H9 (cell line): ENCODE measurements at regions not wholly inside any gene's neighbourhood (a gene's known extent, or its start where the extent isn't known, plus 50 kb on each side); places are given as distances from the start of the nearest gene placed in this dataset.
"Not testable (repeated sequence)": the region's sequence is repeated elsewhere in the genome, so short reads cannot be mapped to it uniquely, and the experiment has no call there.

Experiments
- DNase-seq: peaks from one replicate; pipeline ENCODE4 v3.0.0-alpha.2; 2017
- H2AFZ ChIP-seq: one replicate; pipeline ENCODE4 v1.6.1; 2013; ENCODE audit warnings: mild to moderate bottlenecking, low read length, control low read depth, moderate library complexity
- H2AK5ac ChIP-seq: 2 replicates; pipeline ENCODE4 v1.6.1; 2013; ENCODE audit warnings: low read length, control low read depth, mixed read lengths; ENCODE audit not compliant: insufficient read length
- H2BK120ac ChIP-seq: one replicate; pipeline ENCODE4 v1.6.1; 2013; ENCODE audit warnings: low read depth, mild to moderate bottlenecking, low read length, control low read depth, inconsistent platforms; ENCODE audit not compliant: poor library complexity, severe bottlenecking
- H2BK12ac ChIP-seq: 2 replicates; pipeline ENCODE4 v1.6.1; 2013; ENCODE audit warnings: low read length, control low read depth, mixed read lengths, low read depth; ENCODE audit not compliant: insufficient read length
- H2BK15ac ChIP-seq: 2 replicates; pipeline ENCODE4 v1.6.1; 2013; ENCODE audit warnings: low read depth, low read length, control low read depth
- H2BK20ac ChIP-seq: one replicate; pipeline ENCODE4 v1.6.1; 2013; ENCODE audit warnings: low read depth, mild to moderate bottlenecking, low read length, control low read depth, inconsistent platforms; ENCODE audit not compliant: poor library complexity, severe bottlenecking
- H2BK5ac ChIP-seq: 2 replicates; pipeline ENCODE4 v1.6.1; 2013; ENCODE audit warnings: low read length, control low read depth, mixed read lengths; ENCODE audit not compliant: insufficient read length
- H3K14ac ChIP-seq: 2 replicates; pipeline ENCODE4 v1.6.1; 2013; ENCODE audit warnings: low read length, control low read depth; ENCODE audit not compliant: insufficient read depth
- H3K18ac ChIP-seq: 2 replicates; pipeline ENCODE4 v1.6.1; 2013; ENCODE audit warnings: low read depth, mild to moderate bottlenecking, mixed read lengths, low read length, control low read depth; ENCODE audit not compliant: insufficient read length
- H3K23ac ChIP-seq: 2 replicates; pipeline ENCODE4 v1.6.1; 2013; ENCODE audit warnings: low read length, control low read depth, mixed read lengths, low read depth; ENCODE audit not compliant: insufficient read length
- H3K23me2 ChIP-seq: 2 replicates; pipeline ENCODE4 v1.6.1; 2013; ENCODE audit warnings: low read depth, mild to moderate bottlenecking, mixed read lengths, low read length, control low read depth; ENCODE audit not compliant: insufficient read length, poor library complexity, severe bottlenecking
- H3K27ac ChIP-seq: 2 replicates; pipeline ENCODE4 v1.5.1; 2013; ENCODE audit warnings: low read length, control low read depth, mixed read lengths, low read depth; ENCODE audit not compliant: insufficient read length
- H3K27me3 ChIP-seq: 2 replicates; pipeline ENCODE4 v1.6.1; 2013; ENCODE audit warnings: low read length, control low read depth, inconsistent platforms; ENCODE audit not compliant: insufficient read depth
- H3K4ac ChIP-seq: 2 replicates; pipeline ENCODE4 v1.6.1; 2013; ENCODE audit warnings: low read depth, mild to moderate bottlenecking, control low read depth, inconsistent platforms, low read length, moderate library complexity
- H3K4me1 ChIP-seq: 2 replicates; pipeline ENCODE4 v1.6.1; 2013; ENCODE audit warnings: low read length, control low read depth, inconsistent platforms; ENCODE audit not compliant: insufficient read depth
- H3K4me2 ChIP-seq: 2 replicates; pipeline ENCODE4 v1.6.1; 2013; ENCODE audit warnings: low read length, control low read depth, mixed read lengths; ENCODE audit not compliant: insufficient read length, insufficient read depth
- H3K56ac ChIP-seq: 2 replicates; pipeline ENCODE4 v1.6.1; 2013; ENCODE audit warnings: low read depth, mild to moderate bottlenecking, mixed read lengths, low read length, control low read depth; ENCODE audit not compliant: insufficient read length
- H3K79me1 ChIP-seq: 2 replicates; pipeline ENCODE4 v1.6.1; 2013; ENCODE audit warnings: low read depth, mild to moderate bottlenecking, moderate library complexity, low read length, control low read depth, inconsistent platforms; ENCODE audit not compliant: insufficient read depth, poor library complexity, severe bottlenecking
- H3K79me2 ChIP-seq: 2 replicates; pipeline ENCODE4 v1.6.1; 2013; ENCODE audit warnings: low read length, control low read depth, inconsistent platforms; ENCODE audit not compliant: insufficient read depth
- H3K9ac ChIP-seq: 2 replicates; pipeline ENCODE4 v1.6.1; 2013; ENCODE audit warnings: low read length, control low read depth, mixed read lengths; ENCODE audit not compliant: insufficient read length; ENCODE audit errors: extremely low read depth
- H3K9me3 ChIP-seq: one replicate; pipeline ENCODE4 v1.6.1; 2013; ENCODE audit warnings: low read depth, low read length, inconsistent platforms; ENCODE audit not compliant: control insufficient read depth
- H3T11ph ChIP-seq: one replicate; pipeline ENCODE4 v1.6.1; 2013; ENCODE audit warnings: mild to moderate bottlenecking, low read length, control low read depth, inconsistent platforms
- H4K20me1 ChIP-seq: one replicate; pipeline ENCODE4 v1.6.1; 2013; ENCODE audit not compliant: control insufficient read depth, insufficient read length, insufficient read depth
- H4K5ac ChIP-seq: 2 replicates; pipeline ENCODE4 v1.6.1; 2013; ENCODE audit warnings: low read depth, mild to moderate bottlenecking, mixed read lengths, low read length, control low read depth; ENCODE audit not compliant: insufficient read length
- H4K8ac ChIP-seq: replicated peaks from 2 replicates; pipeline ENCODE4 v1.6.1; 2013; ENCODE audit warnings: low read length, control low read depth, mixed read lengths, low read depth; ENCODE audit not compliant: insufficient read length
- H4K91ac ChIP-seq: 2 replicates; pipeline ENCODE4 v1.6.1; 2013; ENCODE audit warnings: low read depth, mild to moderate bottlenecking, moderate library complexity, mixed read lengths, low read length, control low read depth; ENCODE audit not compliant: insufficient read length
- H3K27ac Mint-ChIP-seq, 3 experiments: 2 replicates in 2 of 3; 3 replicates in 1 of 3; pipeline ENCODE4 v1.8.0; 2020 to 2021; ENCODE audit warnings: mixed read lengths in 3 of 3, mild to moderate bottlenecking in 1 of 3, moderate library complexity in 1 of 3
- H3K27me3 Mint-ChIP-seq: 2 replicates; pipeline ENCODE4 v1.8.0; 2021; ENCODE audit warnings: low read depth, mild to moderate bottlenecking, moderate library complexity, mixed read lengths
- H3K36me3 Mint-ChIP-seq, 3 experiments: 2 replicates in 2 of 3; 3 replicates in 1 of 3; pipeline ENCODE4 v1.8.0; 2020 to 2021; ENCODE audit warnings: low read depth in 3 of 3, mixed read lengths in 3 of 3; ENCODE audit not compliant: insufficient read depth in 1 of 3
- H3K4me1 Mint-ChIP-seq, 2 experiments: 2 replicates each; pipeline ENCODE4 v1.8.0; 2020; ENCODE audit warnings: mixed read lengths in 2 of 2
- H3K4me3 Mint-ChIP-seq, 2 experiments: 2 replicates in 1 of 2; 3 replicates in 1 of 2; pipeline ENCODE4 v1.8.0; 2020 to 2021; ENCODE audit warnings: mild to moderate bottlenecking in 2 of 2, mixed read lengths in 2 of 2, moderate library complexity in 1 of 2
- H3K9me3 Mint-ChIP-seq, 2 experiments: 2 replicates in 1 of 2; 3 replicates in 1 of 2; pipeline ENCODE4 v1.8.0; 2020; ENCODE audit warnings: mild to moderate bottlenecking in 2 of 2, mixed read lengths in 2 of 2, moderate library complexity in 1 of 2
- CTCF ChIP-seq: fragments of 200-600 bp; sonication (generic); conservative IDR thresholded peaks from 3 replicates; pipeline ENCODE4 v1.8.0; 2021; ENCODE audit warnings: antibody characterized with exemption, mild to moderate bottlenecking
- WGBS: extraction: QIAGEN DNeasy Blood & Tissue Kit; methylation state at CpG from one replicate; pipeline ENCODE4 v1.1.7; 2013; ENCODE audit warnings: missing lambda C conversion rate, low lambda C conversion rate, mixed read lengths; ENCODE audit not compliant: insufficient read length; ENCODE audit errors: extremely low coverage; 5-methylcytosine and 5-hydroxymethylcytosine counted together

- no peak for TF ChIP-seq CTCF
- Histone ChIP-seq H3T11ph (no peak overlapping the region), H3K9me3 (no peaks in the 10 kb centered on the region), H2BK5ac (no peak overlapping the region), H4K20me1 (no peaks in the 10 kb centered on the region), H3K4me2 (no peak overlapping the region), H3K14ac (no peak overlapping the region), H2BK120ac (no peak overlapping the region), H3K9ac (no peak overlapping the region), H3K23ac (no peak overlapping the region), H3K79me1 (no peaks in the 10 kb centered on the region), H3K27me3 (no peaks in the 10 kb centered on the region), H3K4me1 (no peaks in the 10 kb centered on the region), H2AFZ (no peak overlapping the region), H4K91ac (no peak overlapping the region), H2BK15ac (no peak overlapping the region), H4K8ac (no peak overlapping the region), H3K56ac (no peak overlapping the region), H3K23me2 (no peaks in the 10 kb centered on the region), H3K79me2 (no peaks in the 10 kb centered on the region), H2BK12ac (no peak overlapping the region), H3K18ac (no peak overlapping the region), H3K4ac (no peak overlapping the region), H4K5ac (no peak overlapping the region), H2AK5ac (no peak overlapping the region), H3K27ac (no peak overlapping the region), H2BK20ac (no peak overlapping the region)
- Mint-ChIP-seq H3K27ac (no peak overlapping the region), H3K4me3 (no peak overlapping the region), H3K9me3 (peaks cover 0 to 9% of the 10 kb centered on the region in 2 experiments; a peak in 4 of 5 replicates), H3K36me3 (peaks cover 0 to 5% (median 0%) of the 10 kb centered on the region in 3 experiments; a peak in 2 of 7 replicates), H3K4me1 (peaks cover 0 to 19% of the 10 kb centered on the region in 2 experiments; a peak in 3 of 4 replicates), H3K27me3 (no peaks in the 10 kb centered on the region)
- peak; percentile 20 for DNase-seq
- WGBS, result no CpG with 5 or more reads among the region's 12 CpGs
Measured at GRCh38 chr12:131445795-131446194, 265.1 kb upstream of the SFSWAP start.

GRCh38 chr12:131447636-131448035 is 263.3 kb upstream of the SFSWAP start:
- H3K23ac ChIP-seq, H2BK15ac ChIP-seq, H3K23me2 ChIP-seq, H3K27me3 Mint-ChIP-seq, H3K4ac ChIP-seq, H3K14ac ChIP-seq, H4K5ac ChIP-seq, H4K8ac ChIP-seq, H3K27me3 ChIP-seq, H3K79me2 ChIP-seq, H2BK5ac ChIP-seq, H2AFZ ChIP-seq, H3T11ph ChIP-seq, H3K27ac ChIP-seq, H3K36me3 Mint-ChIP-seq, H3K18ac ChIP-seq, H2AK5ac ChIP-seq, H3K79me1 ChIP-seq, H3K4me2 ChIP-seq, H3K9ac ChIP-seq, H4K20me1 ChIP-seq, H2BK12ac ChIP-seq, H2BK120ac ChIP-seq, H3K4me1 ChIP-seq, H2BK20ac ChIP-seq, H3K9me3 ChIP-seq, H3K56ac ChIP-seq, H4K91ac ChIP-seq, H3K27ac Mint-ChIP-seq, H3K4me3 Mint-ChIP-seq: not testable (repeated sequence)
- no CpG with 5 or more reads among the region's 14 CpGs for WGBS
- peak; percentile 24 for DNase-seq
- Mint-ChIP-seq H3K4me1 (peaks cover 7 to 19% of the 10 kb centered on the region in 2 experiments), H3K9me3 (peaks cover 0 to 20% of the 10 kb centered on the region in 2 experiments; a peak in 4 of 5 replicates)
